NK-92 (cell line): ENCODE measurements at regions not wholly inside any gene's neighbourhood (a gene's known extent, or its start where the extent isn't known, plus 50 kb on each side); places are given as distances from the start of the nearest gene placed in this dataset.

Experiments
- DNase-seq: peaks from one replicate; lab custom pipeline; 2025; ENCODE audit not compliant: unreplicated experiment; lab: John Stamatoyannopoulos, UW

DNA sequence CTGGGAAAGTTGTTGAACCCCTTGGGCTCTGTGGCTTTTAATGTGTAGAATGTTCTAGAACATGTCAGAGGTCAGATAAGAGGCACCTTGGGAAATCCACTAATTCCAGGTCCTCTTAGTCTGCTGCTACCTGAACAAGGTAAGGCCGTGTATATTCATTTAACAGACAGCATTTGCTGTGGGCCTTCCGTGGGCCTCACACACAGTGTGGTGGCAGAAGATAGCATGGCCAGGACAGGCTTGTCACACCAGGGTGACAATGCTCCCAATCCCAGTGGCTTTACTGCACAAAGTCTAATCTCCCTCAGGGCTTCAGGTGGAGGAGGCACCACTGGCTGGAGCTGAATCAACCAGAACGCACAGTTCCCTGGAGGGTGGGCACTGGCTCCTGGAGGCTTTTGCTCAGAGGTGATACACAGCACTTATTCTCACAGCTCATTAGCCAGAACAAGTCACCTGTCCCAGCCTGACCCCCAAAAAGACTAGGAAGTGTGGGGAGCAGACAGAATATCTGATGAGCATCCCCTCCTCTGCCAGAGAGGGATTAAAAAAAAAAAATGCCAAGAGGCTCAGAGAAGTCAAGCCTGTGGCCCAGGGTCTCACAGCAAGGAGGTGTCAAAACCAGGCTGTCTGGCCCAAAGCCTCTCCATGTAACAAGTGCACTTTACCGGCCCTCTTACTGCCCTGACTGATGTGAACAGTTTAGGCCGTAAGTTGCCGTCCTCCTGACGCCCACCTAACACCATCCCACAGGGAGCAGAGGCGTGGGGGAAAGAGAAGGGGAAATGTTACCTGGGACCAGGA lies 216.9 kb upstream of the RAB6C start:
- no peak for DNase-seq

DNA sequence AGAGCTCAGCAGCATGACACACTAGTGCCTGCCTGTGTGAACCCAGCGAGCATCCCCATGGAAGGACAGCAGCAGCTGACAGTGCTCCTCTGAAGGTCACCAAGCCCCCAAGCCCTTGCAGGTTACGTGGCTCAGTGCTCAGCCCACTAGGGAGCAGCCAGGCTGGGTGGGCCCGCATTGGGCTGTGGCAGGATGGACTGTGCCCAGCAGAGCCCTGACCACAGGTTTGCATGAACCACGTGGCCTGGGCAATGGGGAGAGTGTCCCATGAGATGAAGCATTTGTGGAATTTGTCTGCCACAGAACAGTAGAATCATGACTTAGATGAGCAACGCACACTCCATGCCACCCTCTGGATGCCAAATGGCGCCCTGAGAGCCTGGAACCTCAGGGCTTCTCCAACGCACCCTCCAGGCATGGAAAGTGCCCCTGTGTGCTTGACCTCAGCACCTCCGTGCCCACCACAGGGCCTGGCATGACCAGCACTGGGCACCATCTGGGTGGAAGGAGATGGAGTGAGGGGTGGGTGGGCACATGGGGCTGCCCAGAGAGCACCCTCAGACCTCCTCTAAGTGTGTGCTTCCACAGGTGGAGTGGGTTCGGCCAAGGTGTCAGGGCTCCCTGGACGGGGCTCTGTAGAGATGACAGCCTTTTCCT lies 216.1 kb upstream of the RAB6C start:
- no peak for DNase-seq

DNA sequence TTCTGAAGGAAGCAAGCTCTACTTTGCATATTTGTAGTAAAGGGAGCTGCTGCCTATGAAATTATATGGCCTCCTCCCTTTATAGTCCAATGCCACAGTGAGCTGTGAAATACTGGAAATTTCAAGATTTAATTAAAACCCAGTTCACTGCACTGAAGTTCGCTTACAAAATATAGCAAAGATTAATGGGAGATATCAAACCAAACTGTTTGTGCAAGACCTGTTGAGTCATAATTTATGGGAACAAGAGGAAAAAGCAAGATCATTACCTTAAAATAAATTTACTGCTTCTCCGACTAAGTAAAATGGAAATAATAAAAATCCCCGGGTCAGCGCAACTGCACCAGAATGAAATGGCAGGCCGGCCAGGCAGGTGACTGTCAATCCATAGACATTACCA lies 215.5 kb upstream of the RAB6C start:
- no peak for DNase-seq

DNA sequence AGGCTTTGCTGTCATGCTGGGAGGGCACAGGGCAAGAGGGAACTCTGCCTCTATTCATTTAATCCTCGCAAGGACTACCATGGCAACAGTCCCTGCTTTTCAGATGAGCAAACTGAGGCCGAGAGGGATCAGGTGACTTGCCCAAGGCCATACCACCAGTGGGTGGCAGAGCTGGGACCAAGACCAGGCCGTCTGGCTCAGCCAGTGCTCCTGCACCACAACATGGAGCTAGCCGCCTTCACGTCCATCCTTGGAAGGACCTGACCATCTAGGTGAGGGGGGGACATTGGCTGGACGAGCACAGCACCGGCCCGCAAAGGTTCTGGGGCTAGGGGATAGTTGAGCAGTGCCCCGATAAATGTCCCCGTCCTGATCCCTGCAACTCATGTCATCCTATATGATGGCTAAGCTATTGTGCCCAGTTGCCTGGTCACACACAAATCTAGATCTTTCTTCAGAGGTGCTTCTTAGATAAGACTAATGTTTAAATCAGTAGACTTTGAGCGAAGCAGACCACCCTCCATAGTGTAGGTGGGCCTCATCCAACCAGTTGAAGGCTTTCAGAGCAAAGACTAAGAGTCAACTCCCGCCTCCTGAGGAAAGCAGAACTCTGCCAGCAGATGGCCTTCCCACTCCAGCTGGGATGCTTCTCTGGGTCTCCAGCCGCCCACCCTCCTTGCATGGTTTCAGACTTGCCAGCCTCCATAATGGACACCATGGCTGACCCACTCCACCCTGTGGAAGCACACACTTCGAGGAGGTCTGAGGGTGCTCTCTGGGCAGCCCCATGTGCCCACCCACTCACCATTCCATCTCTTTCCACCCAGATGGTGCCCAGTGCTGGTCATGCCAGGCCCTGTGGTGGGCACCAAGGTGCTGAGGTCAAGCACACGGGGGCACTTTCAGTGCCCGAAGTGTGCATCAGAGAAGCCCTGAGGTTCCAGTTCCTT lies 214.8 kb upstream of the RAB6C start:
- no peak for DNase-seq

DNA sequence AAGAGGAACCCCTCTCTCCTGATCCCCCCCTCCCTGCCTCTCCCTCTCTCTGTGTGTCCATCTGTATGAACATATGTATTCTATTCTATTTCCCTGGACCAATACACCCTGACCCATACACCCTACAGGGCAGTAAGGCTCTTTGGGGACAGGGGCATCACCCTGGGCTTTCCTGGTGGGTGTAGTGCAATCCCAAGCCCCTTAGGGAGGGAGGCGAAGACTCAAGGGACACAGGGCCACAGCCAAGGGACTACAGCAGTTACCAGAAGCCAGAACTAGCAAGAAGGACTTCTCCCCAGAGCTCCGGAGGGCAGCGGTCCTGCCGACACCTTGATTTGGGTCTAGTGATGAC lies 214.2 kb upstream of the RAB6C start:
- no peak for DNase-seq

DNA sequence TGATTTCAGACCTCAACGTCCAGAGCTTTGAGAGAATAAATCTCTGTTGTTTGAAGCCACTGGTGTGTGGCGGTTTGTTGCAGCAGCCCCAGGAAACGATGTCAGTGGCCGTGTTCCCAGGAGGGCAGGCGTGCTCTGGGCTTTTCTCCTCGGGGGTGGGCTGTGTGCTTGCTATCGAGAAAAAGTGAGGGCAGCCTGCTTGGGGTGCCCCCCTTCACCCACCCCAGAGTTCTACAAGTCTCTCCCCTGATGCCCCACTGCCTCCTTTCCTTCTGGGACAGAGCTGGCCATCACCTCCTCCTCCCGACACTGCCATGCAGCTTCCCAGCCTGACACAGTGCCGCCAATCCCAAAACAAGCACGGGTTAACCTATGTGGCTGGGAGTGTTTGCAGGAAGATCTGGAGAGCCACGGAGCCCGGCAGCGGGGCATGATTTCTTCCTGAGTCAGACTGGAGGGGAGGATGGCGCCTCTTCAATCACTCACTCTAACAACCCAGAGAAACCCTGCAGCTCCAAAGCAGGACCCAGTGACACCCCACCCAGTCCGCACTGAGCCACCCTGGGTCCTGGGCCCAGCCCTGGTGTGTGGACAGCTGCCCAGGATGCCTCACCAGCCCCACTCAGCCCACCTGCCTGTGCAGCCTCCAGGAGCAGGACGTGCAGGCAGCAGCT lies 213.7 kb upstream of the RAB6C start:
- no peak for DNase-seq

DNA sequence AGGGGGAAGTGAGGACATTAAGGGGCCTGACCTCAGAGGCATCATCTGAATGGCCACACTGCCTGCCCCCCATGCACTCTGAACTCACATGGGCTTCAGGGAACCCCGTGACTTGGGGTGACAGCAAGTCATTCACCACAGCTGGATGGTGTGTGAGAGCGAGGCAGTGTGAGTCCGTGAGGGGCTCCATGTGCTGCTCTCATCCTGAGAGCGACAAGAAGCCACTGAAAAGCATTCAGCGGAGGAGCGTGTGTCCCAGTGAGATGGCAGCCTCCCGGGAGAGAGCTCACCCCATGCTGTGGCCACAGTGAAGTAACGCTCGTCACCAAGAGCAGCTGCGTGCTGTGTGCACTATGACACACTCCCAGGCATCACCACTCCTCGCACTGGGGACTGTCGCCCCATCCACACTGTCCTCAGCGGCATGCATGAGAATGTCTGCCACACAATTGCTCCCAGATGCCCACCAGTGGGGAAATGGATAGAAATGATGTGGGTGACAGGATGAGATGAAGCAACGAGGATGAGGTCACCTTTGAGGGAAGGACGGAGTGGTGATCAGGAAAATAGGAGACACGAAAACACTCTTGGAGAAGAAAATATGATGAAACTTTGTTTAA lies 213.0 kb upstream of the RAB6C start:
- no peak for DNase-seq

DNA sequence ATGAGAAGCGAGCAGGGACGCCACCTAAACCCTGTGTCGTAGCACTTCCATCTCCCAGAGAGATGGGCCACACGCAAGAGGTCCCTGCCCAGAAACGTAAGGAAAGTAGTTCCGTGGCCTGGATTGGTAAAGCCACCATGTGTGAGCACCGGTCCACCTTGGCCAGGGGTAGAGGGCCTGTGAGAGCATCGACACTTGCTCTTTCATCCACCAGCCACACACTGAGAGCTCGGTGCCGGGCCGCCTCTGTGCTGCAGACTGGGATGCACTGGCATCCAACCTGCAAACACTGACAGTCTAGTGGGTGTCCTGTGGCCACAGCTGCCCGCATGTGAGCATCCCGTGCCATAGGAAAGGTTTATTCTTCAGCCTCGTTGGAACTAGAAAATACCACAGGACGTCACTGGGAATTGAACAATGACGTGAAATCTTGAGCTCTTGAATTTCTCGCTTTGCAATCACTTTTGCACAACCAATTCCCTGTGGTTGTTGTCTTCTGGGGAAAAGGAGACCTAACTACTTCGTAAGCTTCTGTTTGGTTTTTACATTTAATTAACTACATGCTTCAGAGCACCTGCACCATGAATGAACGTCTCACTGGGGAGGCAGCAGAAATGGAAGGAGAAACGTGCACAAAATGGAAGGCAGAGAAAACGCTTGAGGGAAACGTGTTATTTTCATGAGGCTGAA lies 212.0 kb upstream of the RAB6C start:
- DNase-seq: no peak

DNA sequence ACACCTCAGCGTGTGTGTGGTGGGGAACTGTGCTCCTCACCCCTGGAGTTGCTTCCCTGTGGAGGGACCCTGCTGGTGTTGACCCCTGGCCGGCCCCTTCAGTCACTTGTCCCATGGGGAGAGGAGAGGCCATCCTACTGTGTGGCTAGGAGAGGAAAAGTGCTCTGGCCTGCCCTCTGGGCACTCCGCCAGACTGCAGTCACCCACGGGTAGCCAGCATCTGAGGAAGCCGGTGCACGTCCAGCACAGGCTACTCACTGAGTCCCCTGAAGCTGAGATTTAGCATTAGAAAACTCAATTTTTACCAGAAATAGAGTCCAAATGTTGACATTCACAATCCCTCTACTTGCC lies 211.5 kb upstream of the RAB6C start:
- no peak for DNase-seq

DNA sequence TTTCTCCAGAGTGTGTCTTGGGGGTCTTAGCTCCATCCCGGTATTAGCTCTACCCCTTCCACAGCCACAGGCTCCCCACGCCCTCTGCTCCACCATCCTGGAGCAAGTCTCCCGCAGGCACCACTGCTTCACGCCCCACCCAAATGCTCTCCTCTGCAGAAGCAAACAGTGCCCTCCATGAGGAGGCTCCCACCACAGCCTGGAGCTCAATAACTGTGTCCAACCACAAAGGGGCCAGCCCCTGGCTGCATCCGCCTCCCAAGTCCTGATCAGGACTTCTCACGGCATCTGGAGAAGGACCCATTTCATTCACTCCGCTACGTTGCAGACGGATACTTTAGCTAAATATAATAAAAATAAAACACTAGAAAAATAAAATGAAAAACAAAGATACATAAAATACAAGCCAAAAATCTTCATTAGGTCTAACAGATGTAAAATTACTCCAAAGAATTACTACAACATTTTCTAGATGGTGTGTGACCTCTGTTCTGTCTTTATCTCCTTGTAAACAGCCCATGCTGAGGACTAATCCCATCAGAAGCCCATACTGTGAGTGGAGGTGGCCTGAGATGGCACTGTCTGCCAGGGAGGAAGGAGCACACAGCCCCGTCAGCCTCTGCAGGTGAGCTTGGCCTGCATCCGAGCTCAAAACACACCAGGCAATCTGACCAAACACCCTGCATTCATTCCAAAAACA lies 210.8 kb upstream of the RAB6C start:
- DNase-seq: no peak

DNA sequence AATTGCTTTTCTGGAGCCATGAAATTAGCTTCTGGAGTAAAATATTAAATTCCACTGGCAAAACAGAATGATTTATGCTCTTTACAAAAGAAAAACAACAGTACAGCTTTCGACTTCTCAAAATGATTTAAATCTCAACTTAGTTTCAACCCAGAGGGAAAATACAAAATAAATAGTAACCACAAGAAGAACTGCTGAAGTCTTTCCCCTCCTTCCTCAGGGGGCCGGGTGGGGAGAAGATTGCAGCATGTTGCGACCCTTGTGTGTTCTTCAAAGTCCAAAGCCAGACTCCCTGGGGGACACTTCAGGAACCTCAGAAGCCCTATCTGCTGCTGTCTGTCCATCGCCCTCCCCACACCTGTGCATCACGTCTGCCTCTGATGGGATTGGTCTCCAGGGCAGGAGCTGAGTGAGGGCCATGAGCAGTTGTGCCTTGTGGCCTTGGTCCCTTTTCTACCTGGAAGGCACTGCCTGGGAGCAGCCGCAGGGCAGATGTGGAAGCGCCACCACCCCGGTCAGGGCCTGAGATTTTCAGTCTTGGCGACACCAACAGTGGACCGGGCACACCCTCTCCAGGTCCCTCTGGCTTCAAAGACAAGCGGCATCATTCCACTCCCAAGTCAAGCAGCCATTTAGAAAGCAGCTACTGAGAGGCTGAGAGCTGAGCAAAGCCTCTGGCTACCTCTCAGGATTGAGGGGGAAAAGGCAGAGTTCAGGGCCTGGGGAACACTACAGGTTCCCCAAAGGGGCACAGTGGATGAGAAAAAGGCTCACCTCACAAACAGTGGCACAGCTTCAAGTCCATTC lies 210.1 kb upstream of the RAB6C start:
- no peak for DNase-seq

DNA sequence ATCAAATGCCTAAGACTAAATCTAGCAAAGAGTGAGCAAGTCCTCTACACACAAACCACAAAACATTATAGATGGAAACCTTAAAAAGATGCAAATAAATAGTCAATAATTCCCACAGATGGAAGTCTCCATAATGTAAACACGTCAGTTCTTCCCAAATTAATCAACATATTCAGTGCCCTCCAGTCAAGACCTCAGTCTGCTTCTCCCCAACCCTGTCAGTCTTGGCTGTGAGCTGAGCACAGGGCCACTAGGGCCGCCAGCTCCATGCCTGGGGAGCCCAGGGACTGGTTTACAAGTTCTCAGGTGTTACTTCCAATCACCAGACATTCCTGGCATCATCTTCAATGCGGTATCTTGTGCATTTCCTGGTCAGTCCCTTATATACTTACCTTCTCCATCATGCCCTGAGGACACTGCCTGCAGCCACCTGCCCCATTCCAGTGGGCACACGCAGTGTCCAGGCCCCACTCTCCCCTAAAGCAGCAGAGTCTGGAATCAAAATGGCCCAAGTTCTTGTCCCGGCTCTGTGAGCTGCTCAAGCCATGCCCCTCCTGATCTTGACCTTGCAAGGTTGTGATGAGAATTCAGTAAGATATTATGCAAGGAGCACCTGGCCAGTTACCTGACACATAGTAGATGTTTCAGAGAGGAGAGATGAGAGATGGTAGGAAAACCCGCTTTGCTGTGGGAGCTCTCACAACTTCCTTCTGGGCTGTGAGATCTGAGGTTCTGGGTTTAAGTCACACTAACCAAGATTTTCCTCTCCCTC lies 207.9 kb upstream of the RAB6C start:
- DNase-seq: no peak

DNA sequence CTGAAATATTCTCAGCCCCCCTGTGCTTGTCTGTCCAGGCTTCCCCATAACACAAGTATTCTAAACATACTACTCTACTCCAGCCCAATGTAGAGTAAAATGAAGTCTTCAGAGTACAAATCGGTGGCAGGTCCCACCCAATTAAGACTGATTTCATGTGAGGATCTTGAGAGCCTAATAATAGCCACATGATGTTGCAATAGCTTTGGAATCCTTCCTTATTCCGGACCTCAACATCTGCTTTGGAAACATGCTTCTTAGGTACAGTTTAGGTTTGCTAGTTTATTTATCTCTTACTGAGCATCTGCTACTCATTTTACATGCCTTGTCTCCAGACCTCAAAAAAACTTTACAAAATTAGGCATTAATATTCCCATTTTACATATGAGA lies 207.3 kb upstream of the RAB6C start:
- no peak for DNase-seq

DNA sequence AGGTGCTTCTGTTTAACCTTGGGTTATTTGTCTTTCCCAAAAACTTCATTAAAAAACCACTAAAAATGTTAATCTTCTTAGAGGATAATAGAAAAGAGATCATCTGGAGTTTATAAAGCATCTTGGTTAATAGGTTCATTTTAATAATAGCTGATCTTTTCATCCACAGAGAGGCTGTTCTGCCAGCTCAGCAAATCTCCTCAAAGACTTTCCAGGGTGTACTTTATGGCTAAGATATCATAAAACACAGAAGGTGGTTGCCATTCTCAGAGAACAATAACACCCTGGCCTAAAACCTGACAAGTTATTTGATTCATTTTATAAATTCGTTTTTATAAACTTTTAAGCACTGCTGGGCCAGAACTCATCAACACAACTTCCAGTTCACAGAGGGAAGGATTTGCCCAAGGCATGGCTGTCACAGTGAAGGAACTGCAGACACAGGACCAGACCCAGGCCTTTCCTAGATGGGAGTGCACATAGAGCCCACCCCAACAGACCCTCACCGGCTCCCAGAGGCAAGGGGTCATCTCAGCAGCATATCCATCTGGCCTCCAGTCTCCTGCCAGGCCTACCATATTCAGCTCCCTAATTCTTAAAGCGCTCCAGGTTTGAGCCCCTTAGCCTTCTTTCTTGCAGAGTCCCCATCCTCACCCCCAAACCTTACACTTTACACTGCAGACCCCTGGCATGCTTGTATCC lies 203.4 kb upstream of the RAB6C start:
- DNase-seq: no peak

DNA sequence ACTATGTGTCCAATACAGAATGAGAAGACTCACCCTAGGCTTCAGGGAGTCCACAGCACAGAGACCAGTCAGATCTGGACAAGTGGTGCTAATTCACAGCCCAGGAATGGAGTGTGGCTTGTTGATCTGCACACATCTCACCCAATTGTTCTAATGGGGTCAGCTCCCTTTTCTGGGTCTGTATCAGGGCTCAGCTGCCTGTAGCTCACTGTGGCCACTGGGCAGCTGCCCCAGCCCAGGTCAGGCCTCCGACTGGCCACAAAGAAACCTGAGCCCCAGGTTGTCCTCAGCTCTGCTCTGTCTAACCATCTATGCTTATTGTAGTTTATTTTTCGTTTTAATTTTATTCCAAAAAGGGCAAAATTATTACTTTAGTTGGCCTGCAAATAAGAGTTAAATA lies 202.3 kb upstream of the RAB6C start:
- no peak for DNase-seq

DNA sequence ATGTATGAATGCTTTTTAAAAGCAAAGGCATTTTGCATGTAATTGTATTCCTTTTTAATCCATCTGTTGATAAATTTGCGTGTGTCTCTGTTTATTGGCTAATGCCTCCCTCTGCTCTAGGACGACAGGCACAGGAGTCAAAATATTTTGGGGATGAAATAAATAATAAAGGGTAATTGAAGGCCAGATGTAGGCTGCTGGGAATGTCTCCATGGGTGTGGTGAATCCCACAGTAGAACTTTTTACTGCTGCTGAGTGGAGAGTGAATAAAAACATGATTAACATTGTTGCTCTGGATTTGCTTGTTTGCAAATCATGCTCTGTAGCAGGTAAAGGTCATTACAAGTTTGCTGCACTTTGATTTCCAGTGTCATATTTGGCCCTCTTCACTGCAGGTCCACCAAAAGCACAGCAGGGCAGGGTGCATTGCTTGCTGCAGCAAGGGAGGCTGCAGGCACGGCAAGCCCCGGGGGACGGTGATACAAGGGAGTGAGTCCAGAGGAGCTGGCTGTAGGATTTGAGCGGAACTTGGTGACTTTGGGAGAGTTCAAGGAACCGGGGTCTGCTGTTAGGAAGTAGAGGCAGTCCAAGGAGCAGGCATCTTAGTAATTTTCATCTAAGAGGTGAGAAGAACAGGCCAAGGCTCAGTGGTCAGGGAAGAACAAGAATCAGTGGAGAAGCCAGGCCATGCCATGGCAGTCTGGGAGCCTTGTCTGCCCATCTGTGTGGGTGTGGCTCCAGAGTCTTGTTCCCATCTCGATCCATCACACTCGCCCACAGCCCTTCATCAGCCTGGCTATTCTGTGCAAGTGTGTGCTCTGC lies 201.5 kb upstream of the RAB6C start:
- DNase-seq: no peak

DNA sequence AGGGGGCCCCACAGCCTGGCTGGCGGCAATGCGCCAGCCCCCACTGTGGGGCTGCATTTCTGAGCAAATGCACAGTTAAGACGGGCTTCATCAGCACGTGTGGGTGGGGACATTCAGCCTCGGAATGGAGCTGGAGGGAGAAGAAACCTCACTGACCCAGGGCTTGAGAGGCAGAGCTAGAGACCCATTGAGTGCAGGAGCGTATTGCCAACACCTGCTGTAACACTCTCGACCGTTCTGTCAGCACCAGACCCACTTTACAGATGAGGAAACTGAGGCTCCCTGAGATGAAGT lies 200.9 kb upstream of the RAB6C start:
- no peak for DNase-seq
